Activated CD4-positive, CD25-positive, alpha-beta regulatory T cell treated with anti-CD3 and anti-CD28 coated beads, Interleukin-2, amount 50 U/mL, for 16 hours (primary cell): ENCODE measurements at regions not wholly inside any gene's neighbourhood (a gene's known extent, or its start where the extent isn't known, plus 50 kb on each side); places are given as distances from the start of the nearest gene placed in this dataset.

Experiments used
- DNase-seq: peaks from one replicate; pipeline ENCODE4 v3.0.0-alpha.2; 2020; ENCODE audit warnings: low read depth, low spot score

DNA sequence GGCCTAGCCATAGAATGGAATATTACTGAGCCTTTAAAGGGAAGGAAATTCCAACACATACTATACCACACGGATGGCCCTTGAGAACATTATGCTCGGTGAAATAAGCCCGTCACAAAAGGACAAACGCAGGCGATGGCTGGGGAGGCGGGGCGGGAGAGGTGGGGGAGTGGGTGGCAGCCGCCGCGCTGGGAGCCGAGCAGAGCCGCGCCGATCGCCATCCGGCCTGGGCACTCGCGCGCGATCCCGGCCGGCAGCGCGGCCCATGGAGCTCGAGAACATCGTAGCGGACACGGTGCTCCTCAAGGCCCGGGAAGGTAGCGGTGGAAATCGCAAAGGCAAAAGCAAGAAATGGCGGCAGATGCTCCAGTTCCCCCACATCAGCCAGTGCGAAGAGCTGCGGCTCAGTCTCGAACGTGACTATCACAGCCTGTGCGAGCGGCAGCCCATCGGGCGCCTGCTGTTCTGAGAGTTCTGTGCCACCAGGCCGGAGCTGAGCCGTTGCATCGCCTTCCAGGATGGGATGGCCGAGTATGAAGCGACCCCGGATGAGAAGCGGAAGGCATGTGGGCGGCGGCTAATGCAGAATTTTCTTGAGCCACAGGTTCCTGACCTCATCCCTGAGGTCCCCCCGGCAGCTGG is 140.1 kb downstream of the ZDHHC20 start:
- DNase-seq = no peak

DNA sequence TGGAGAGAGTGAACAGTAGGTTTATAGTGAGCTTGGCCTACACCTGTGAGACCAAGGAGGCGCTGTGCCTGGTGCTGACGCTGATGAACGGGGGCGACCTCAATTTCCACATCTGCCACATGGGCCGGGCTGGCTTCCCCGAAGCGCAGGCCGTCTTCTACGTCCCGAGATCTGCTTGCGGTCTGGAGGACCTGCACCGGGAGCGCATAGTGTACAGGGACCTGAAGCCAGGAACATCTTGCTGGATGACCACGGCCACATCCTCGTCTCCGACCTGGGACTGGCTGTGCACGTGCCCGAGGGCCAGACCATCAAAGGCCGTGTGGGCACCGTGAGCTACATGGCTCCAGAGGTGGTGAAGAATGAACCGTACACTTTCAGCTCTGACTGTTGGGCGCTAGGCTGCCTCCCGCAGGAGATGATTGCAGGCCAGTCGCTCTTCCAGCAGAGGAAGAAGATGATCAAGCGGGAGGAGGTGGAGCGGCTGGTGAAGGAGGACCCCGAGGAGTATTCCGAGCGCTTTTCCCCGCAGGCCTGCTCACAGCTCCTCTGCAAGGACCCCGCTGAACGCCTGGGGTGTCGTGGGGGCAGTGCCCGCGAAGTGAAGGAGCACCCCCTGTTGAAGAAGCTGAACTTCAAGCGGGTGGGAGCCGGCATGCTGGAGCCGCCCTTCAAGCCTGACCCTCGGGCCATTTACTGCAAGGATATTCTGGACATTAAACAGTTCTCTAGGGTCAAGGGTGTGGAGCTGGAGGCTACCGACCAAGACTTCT is 139.0 kb downstream of the ZDHHC20 start:
- no peak for DNase-seq

DNA sequence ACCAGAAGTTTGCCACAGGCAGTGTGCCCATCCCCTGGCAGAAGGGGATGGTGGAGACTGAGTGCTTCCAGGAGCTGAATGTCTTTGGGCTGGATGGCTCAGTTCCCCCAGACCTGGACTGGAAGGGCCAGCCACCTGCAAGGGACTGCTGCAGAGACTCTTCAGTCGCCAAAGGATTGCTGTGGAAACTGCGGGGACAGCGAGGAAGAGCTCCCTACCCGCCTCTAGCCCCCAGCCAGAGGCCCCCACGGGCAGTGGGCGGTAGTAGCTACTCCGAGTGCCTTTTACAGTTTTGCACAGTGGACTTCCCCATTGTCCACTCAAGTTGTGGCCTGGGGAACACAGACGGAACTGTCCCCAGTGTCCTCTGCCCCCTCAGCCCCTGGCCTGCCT is 138.5 kb downstream of the ZDHHC20 start:
- DNase-seq = no peak

DNA sequence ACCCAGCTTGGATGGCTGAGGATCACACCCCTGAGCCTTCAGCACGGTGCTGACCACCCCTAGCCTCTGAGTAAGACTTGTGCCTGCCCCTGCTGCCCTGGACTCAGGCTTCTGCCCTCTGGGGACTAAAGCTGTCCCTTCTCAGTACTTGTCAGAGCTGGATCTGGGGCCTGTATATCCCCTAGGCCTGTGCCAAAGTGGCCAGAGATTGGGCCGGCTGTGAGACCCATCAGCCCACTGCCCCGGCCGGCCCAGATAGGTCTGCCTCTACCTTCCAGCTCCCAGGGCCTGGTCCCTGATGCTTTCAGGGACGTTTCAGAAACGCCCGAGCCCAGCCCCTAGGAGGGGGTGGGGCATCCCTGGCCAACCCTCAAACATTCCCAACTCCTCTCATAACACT is 137.8 kb downstream of the ZDHHC20 start:
- no peak for DNase-seq

DNA sequence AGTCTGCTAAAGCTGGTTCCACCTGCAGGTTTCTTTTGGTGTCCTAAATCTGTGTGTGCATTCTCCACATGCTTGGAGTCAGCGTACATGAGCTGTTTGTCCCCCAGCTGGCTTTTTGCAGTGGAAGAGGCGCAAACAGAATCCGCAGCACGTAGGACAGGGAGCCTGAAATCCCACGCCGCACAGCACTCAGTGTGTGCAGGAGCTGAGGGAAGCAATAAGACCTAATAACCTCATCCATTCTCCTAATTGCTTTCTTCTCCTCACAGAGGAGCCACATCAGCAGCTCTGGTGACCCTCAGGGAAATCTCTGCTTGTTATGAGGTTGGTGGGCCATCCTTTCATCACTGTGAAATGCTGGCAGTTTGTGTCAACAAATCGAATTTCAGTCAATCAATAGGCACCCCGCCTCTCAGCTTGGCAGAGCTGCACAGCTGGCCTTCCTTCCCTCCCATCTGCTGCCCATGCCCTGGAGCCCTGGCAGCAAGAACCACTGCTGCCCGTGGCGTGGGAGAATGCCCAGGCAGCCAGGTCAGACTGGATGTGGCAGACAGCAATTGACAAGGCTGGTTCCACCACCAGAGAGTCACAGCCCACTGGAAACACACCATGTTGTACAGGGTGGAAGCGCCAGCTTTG is 136.7 kb downstream of the ZDHHC20 start:
- no peak for DNase-seq
